Adipocyte (in vitro differentiated cells): ENCODE measurements at regions not wholly inside any gene's neighbourhood (a gene's known extent, or its start where the extent isn't known, plus 50 kb on each side); places are given as distances from the start of the nearest gene placed in this dataset.
"Not testable (repeated sequence)": the region's sequence is repeated elsewhere in the genome, so short reads cannot be mapped to it uniquely, and the experiment has no call there.

Source experiments
- DNase-seq: peaks from one replicate; pipeline ENCODE4 v3.0.0-alpha.2; 2015; ENCODE audit warnings: low read depth
- H3K27me3 ChIP-seq: replicated peaks from 2 replicates; pipeline ENCODE4 v1.7.0; 2013; ENCODE audit warnings: mild to moderate bottlenecking, low read length, moderate library complexity; ENCODE audit not compliant: control insufficient read depth, insufficient read depth
- H3K36me3 ChIP-seq: 2 replicates; pipeline ENCODE4 v1.7.0; 2013; ENCODE audit warnings: low read length, mild to moderate bottlenecking, moderate library complexity; ENCODE audit not compliant: control insufficient read depth, insufficient read depth, severe bottlenecking
- H3K4me1 ChIP-seq: 2 replicates; pipeline ENCODE4 v1.7.0; 2013; ENCODE audit warnings: mild to moderate bottlenecking, low read length, moderate library complexity; ENCODE audit not compliant: control insufficient read depth, insufficient read depth
- H3K4me3 ChIP-seq: 2 replicates; pipeline ENCODE4 v1.7.0; 2013; ENCODE audit warnings: mild to moderate bottlenecking, low read length, moderate library complexity
- H3K9ac ChIP-seq: 2 replicates; pipeline ENCODE4 v1.7.0; 2013; ENCODE audit warnings: mild to moderate bottlenecking, low read length, moderate library complexity
- H3K9me3 ChIP-seq: 2 replicates; pipeline ENCODE4 v1.7.0; 2013; ENCODE audit warnings: mild to moderate bottlenecking, low read length, moderate library complexity; ENCODE audit not compliant: control insufficient read depth

- DNase-seq = peak; percentile 2
- no peaks in the 10 kb centered on the region for H3K4me1 ChIP-seq
- no peaks in the 10 kb centered on the region for H3K9me3 ChIP-seq
- no peak overlapping the region for H3K4me3 ChIP-seq
- H3K9ac ChIP-seq = no peak overlapping the region
- H3K36me3 ChIP-seq = no peaks in the 10 kb centered on the region
- H3K27me3 ChIP-seq = no peaks in the 10 kb centered on the region
Observed at GRCh38 chr6:81003156-81003555, 749.3 kb downstream of the TENT5A start.

GRCh38 chr6:81002126-81002525, 750.4 kb downstream of the TENT5A start:
- Histone ChIP-seq H3K4me3 (no peak overlapping the region), H3K4me1 (no peaks in the 10 kb centered on the region), H3K36me3 (no peaks in the 10 kb centered on the region), H3K27me3 (no peaks in the 10 kb centered on the region), H3K9ac (no peak overlapping the region), H3K9me3 (no peaks in the 10 kb centered on the region)
- DNase-seq = peak; percentile 17

GRCh38 chr6:80991316-80991715, 761.2 kb downstream of the TENT5A start:
- no peaks in the 10 kb centered on the region for H3K27me3 ChIP-seq
- no peaks in the 10 kb centered on the region for H3K36me3 ChIP-seq
- no peak overlapping the region for H3K4me3 ChIP-seq
- H3K9me3 ChIP-seq = peaks cover 16% of the 10 kb centered on the region
- no peaks in the 10 kb centered on the region for H3K4me1 ChIP-seq
- DNase-seq = no peak
- H3K9ac ChIP-seq = no peak overlapping the region

- DNase-seq = peak; percentile 44
- Histone ChIP-seq H3K9ac (no peak overlapping the region), H3K27me3 (no peaks in the 10 kb centered on the region), H3K4me1 (no peaks in the 10 kb centered on the region), H3K36me3 (no peaks in the 10 kb centered on the region), H3K4me3 (no peak overlapping the region), H3K9me3 (peaks cover 16% of the 10 kb centered on the region)
Observed at GRCh38 chr6:80988892-80989291, 763.6 kb downstream of the TENT5A start.

- H3K9ac ChIP-seq = no peak overlapping the region
- no peaks in the 10 kb centered on the region for H3K27me3 ChIP-seq
- no peaks in the 10 kb centered on the region for H3K36me3 ChIP-seq
- peaks cover 10% of the 10 kb centered on the region for H3K9me3 ChIP-seq
- H3K4me3 ChIP-seq = no peak overlapping the region
- no peaks in the 10 kb centered on the region for H3K4me1 ChIP-seq
- DNase-seq = no peak
Observed at GRCh38 chr6:80988286-80988685, 764.2 kb downstream of the TENT5A start.

GRCh38 chr6:80981226-80981625, 771.3 kb downstream of the TENT5A start:
- not testable (repeated sequence) for H3K27me3 ChIP-seq, H3K9me3 ChIP-seq, DNase-seq, H3K4me1 ChIP-seq, H3K4me3 ChIP-seq, H3K36me3 ChIP-seq, H3K9ac ChIP-seq

- no peak for DNase-seq
- Histone ChIP-seq H3K4me3 (no peak overlapping the region), H3K4me1 (no peaks in the 10 kb centered on the region), H3K9ac (no peak overlapping the region), H3K9me3 (no peaks in the 10 kb centered on the region), H3K27me3 (no peaks in the 10 kb centered on the region), H3K36me3 (no peaks in the 10 kb centered on the region)
Observed at GRCh38 chr6:80976336-80976735, 776.1 kb downstream of the TENT5A start.

GRCh38 chr6:80974579-80974978, 777.9 kb downstream of the TENT5A start:
- Histone ChIP-seq H3K9ac (no peak overlapping the region), H3K9me3 (no peaks in the 10 kb centered on the region), H3K4me3 (no peak overlapping the region), H3K36me3 (no peaks in the 10 kb centered on the region), H3K4me1 (no peaks in the 10 kb centered on the region), H3K27me3 (no peaks in the 10 kb centered on the region)
- no peak for DNase-seq

- H3K9ac ChIP-seq = no peak overlapping the region
- no peak for DNase-seq
- no peaks in the 10 kb centered on the region for H3K36me3 ChIP-seq
- no peaks in the 10 kb centered on the region for H3K27me3 ChIP-seq
- no peaks in the 10 kb centered on the region for H3K9me3 ChIP-seq
- H3K4me1 ChIP-seq = no peaks in the 10 kb centered on the region
- no peak overlapping the region for H3K4me3 ChIP-seq
Observed at GRCh38 chr6:80969439-80969838, 783.0 kb downstream of the TENT5A start.

GRCh38 chr6:80967609-80968008, 784.9 kb downstream of the TENT5A start:
- Histone ChIP-seq H3K36me3 (no peaks in the 10 kb centered on the region), H3K9ac (no peak overlapping the region), H3K4me1 (no peaks in the 10 kb centered on the region), H3K27me3 (no peaks in the 10 kb centered on the region), H3K9me3 (no peaks in the 10 kb centered on the region), H3K4me3 (no peak overlapping the region)
- DNase-seq = no peak

- Histone ChIP-seq H3K4me1 (no peaks in the 10 kb centered on the region), H3K36me3 (no peaks in the 10 kb centered on the region), H3K27me3 (no peaks in the 10 kb centered on the region), H3K9ac (no peak overlapping the region), H3K9me3 (no peaks in the 10 kb centered on the region), H3K4me3 (no peak overlapping the region)
- no peak for DNase-seq
Observed at GRCh38 chr6:80962382-80962781, 790.1 kb downstream of the TENT5A start.

GRCh38 chr6:80961166-80961565, 791.3 kb downstream of the TENT5A start:
- Histone ChIP-seq H3K9ac (no peak overlapping the region), H3K27me3 (no peaks in the 10 kb centered on the region), H3K4me1 (no peaks in the 10 kb centered on the region), H3K9me3 (no peaks in the 10 kb centered on the region), H3K36me3 (no peaks in the 10 kb centered on the region), H3K4me3 (no peak overlapping the region)
- no peak for DNase-seq
